Stimulated activated CD8-positive, alpha-beta memory T cell treated with anti-CD3 and anti-CD28 coated beads, Interleukin-7, amount 100 ng/mL, for 48 hours (primary cell): ENCODE measurements at regions not wholly inside any gene's neighbourhood (a gene's known extent, or its start where the extent isn't known, plus 50 kb on each side); places are given as distances from the start of the nearest gene placed in this dataset.
A peak's percentile ranks its signal among the peaks of the same experiment; 100 is the strongest.

ENCODE experiments used
- DNase-seq, 2 donors: peaks; one replicate each; pipeline ENCODE4 v3.0.0-alpha.2; 2020; ENCODE audit warnings: low read depth in 1 of 2; ENCODE audit errors: extremely low read depth in 1 of 2

GRCh38 chr14:65872536-65872935 is 460.0 kb downstream of the FUT8 start:
- DNase-seq = no peak

GRCh38 chr14:65877166-65877565 is 464.6 kb downstream of the FUT8 start:
- DNase-seq = no peak

GRCh38 chr14:65877624-65878023 is 465.1 kb downstream of the FUT8 start:
- no peak for DNase-seq

GRCh38 chr14:65878586-65878985 is 466.1 kb downstream of the FUT8 start:
- DNase-seq = no peak

GRCh38 chr14:65879248-65880009 is 466.9 kb downstream of the FUT8 start:
- no peak for DNase-seq

- no peak for DNase-seq
Observed at GRCh38 chr14:65880507-65880906, 468.0 kb downstream of the FUT8 start.

GRCh38 chr14:65881642-65882041 is 469.1 kb downstream of the FUT8 start:
- DNase-seq = no peak

- no peak for DNase-seq
Observed at GRCh38 chr14:65888677-65889076, 476.1 kb downstream of the FUT8 start.

- DNase-seq = no peak
Observed at GRCh38 chr14:65892315-65892714, 479.8 kb downstream of the FUT8 start.

GRCh38 chr14:65900164-65900563 is 487.6 kb downstream of the FUT8 start:
- no peak for DNase-seq

GRCh38 chr14:65901595-65901994 is 489.1 kb downstream of the FUT8 start:
- no peak for DNase-seq

GRCh38 chr14:65904988-65905387 is 492.5 kb downstream of the FUT8 start:
- DNase-seq = no peak

GRCh38 chr14:65906344-65906743 is 493.8 kb downstream of the FUT8 start:
- no peak for DNase-seq

GRCh38 chr14:65906948-65907347 is 494.4 kb downstream of the FUT8 start:
- DNase-seq = no peak

GRCh38 chr14:65910108-65910786 is 497.7 kb downstream of the FUT8 start:
- DNase-seq = no peak

- DNase-seq = no peak
Observed at GRCh38 chr14:65915125-65915524, 502.6 kb downstream of the FUT8 start.

- no peak for DNase-seq
Observed at GRCh38 chr14:65916055-65916454, 503.5 kb downstream of the FUT8 start.

- no peak for DNase-seq
Observed at GRCh38 chr14:65920996-65921395, 508.5 kb downstream of the FUT8 start.

GRCh38 chr14:65922142-65922541 is 509.6 kb downstream of the FUT8 start:
- DNase-seq = no peak

- DNase-seq = no peak
Observed at GRCh38 chr14:65926504-65926903, 514.0 kb downstream of the FUT8 start.

- no peak for DNase-seq
Observed at GRCh38 chr14:65926935-65927700, 514.6 kb downstream of the FUT8 start.

- DNase-seq = peak; percentile 47 to 78
Observed at GRCh38 chr14:65927931-65928356, 515.4 kb downstream of the FUT8 start.
